BE2C (cell line): ENCODE measurements at regions not wholly inside any gene's neighbourhood (a gene's known extent, or its start where the extent isn't known, plus 50 kb on each side); places are given as distances from the start of the nearest gene placed in this dataset.

Source experiments
- DNase-seq: peaks from one replicate; pipeline ENCODE4 v3.0.0-alpha.2; 2020
- H3K27me3 ChIP-seq: fragments of 250-450 bp; sonication (Bioruptor Pico); 2 replicates; pipeline ENCODE4 v1.5.1; 2020; ENCODE audit warnings: mild to moderate bottlenecking
- H3K36me3 ChIP-seq: fragments of 250-450 bp; sonication (Bioruptor Pico); 2 replicates; pipeline ENCODE4 v1.5.1; 2020; ENCODE audit warnings: mild to moderate bottlenecking
- H3K4me1 ChIP-seq: fragments of 250-450 bp; sonication (Bioruptor Pico); 2 replicates; pipeline ENCODE4 v1.5.1; 2020
- H3K4me3 ChIP-seq: 2 replicates; pipeline ENCODE4 v1.5.1; 2011; ENCODE audit warnings: low read depth, low read length
- H3K9me3 ChIP-seq: fragments of 250-450 bp; sonication (Bioruptor Pico); 2 replicates; pipeline ENCODE4 v1.5.1; 2020
- CTCF ChIP-seq: IDR thresholded peaks from 2 replicates; pipeline ENCODE4 v1.5.1; 2012; ENCODE audit warnings: mild to moderate bottlenecking, low read depth, low read length

DNA sequence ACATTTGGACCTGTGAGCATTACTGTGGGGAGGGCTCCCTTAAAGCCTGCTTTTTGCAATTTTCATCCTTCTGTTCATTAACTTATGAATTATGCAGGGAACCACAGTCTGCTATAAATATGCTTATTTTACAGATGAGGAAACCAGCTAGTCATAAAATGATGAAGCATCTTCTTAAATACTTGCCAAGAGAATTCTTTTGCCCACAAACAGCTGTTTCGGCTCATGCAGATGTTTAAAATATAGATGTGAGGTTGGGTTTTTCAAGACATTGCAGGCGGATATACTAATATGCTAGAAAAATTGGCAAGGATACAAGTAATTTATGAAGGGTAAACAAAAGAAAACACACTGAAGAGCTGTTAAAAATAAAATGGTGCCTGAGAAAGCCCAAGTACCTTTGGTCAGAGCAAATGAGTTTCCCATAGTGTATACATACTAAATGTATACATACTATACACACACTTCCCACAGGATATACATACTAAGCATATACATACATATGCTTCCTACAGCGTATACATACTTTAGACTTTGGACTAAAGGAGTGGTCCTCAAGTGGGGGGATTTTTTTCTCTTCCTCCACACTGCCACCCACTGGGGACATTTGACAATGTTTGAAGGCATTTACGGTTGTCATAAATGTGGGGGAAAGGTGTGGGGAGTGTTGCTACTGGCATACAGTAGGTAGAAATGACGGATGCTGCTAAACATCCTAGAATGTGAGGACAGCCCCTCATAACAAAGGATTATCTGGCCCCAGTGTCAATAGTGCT, 164.9 kb upstream of the CSNK1A1L start:
- no peaks in the 10 kb centered on the region for H3K4me1 ChIP-seq
- TF ChIP-seq CTCF, result peak; percentile 25; the same call in 1 of the 2 replicates
- DNase-seq, result no peak
- H3K9me3 ChIP-seq, result no peaks in the 10 kb centered on the region
- no peaks in the 10 kb centered on the region for H3K27me3 ChIP-seq
- H3K4me3 ChIP-seq, result no peak overlapping the region
- no peaks in the 10 kb centered on the region for H3K36me3 ChIP-seq

- Histone ChIP-seq H3K9me3 (no peaks in the 10 kb centered on the region), H3K4me1 (no peaks in the 10 kb centered on the region), H3K4me3 (no peak overlapping the region), H3K36me3 (no peaks in the 10 kb centered on the region), H3K27me3 (no peaks in the 10 kb centered on the region)
- DNase-seq, result no peak
- TF ChIP-seq CTCF, result no peak
Observed at GRCh38 chr13:37263871-37264270, 158.4 kb upstream of the CSNK1A1L start.

DNA sequence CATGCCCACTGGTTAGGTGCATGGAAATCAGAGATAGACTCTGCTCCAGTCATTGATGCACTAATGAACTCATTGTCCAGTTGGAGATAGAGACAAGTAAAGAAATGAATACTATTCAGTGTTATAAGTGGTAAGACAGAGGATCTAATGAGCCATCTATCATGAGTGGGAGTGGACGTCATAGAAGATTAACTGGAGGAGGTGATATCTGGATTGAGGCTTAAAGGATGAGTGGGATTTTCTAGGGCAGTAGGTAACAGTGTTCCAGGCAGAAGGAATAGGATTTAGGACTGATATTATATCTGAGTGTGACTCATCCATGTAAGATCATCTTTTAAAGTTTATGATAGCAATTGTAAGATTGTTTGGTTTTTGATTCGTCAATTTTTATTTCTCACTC, 152.2 kb upstream of the CSNK1A1L start:
- Histone ChIP-seq H3K4me3 (no peak overlapping the region), H3K9me3 (no peaks in the 10 kb centered on the region), H3K27me3 (no peaks in the 10 kb centered on the region), H3K4me1 (no peaks in the 10 kb centered on the region), H3K36me3 (no peaks in the 10 kb centered on the region)
- TF ChIP-seq CTCF, result no peak
- no peak for DNase-seq

DNA sequence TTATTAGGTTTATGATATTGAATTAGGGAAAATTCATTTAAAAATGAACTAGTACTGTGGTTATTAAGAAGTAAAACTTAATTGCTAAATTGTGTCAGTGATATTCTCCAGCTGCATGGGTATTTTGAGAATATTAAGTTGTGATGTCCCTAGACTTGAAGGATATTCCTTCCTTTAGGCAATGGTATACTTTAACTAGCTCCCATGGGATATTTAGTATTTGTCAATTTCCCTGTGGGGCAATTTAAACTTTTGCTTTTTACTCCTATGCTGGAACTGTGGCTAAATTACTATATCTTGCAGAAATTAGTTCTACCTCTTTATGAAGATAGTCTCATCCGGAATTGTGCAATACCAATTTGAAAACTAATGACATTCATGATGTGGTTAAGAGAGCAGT, 151.6 kb upstream of the CSNK1A1L start:
- Histone ChIP-seq H3K4me1 (no peaks in the 10 kb centered on the region), H3K9me3 (no peaks in the 10 kb centered on the region), H3K4me3 (no peak overlapping the region), H3K27me3 (no peaks in the 10 kb centered on the region), H3K36me3 (no peaks in the 10 kb centered on the region)
- TF ChIP-seq CTCF, result no peak
- no peak for DNase-seq

- Histone ChIP-seq H3K27me3 (no peaks in the 10 kb centered on the region), H3K4me3 (no peak overlapping the region), H3K36me3 (no peaks in the 10 kb centered on the region), H3K4me1 (no peaks in the 10 kb centered on the region), H3K9me3 (no peaks in the 10 kb centered on the region; the same call in 1 of the 2 replicates)
- no peak for DNase-seq
- no peak for TF ChIP-seq CTCF
Observed at GRCh38 chr13:37241786-37242185, 136.3 kb upstream of the CSNK1A1L start.

DNA sequence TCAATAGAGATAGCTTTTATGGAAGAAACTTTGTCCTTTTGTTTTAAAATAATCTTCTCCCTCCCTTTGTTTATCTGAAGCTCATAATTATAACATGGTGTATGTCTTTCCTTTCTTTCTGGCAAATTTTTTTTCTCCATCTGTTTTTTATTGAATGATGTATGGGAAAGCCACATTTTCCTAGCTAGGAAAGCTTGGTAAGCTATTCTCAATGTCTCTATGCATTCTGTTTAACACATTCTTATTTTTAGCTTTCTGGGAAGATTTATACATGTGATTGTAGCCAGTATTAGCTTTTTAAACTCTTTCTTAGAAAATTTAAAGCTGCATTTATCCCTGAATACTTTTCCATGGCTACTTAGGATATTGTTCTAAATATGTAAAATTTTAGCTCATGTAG, 124.9 kb upstream of the CSNK1A1L start:
- no peaks in the 10 kb centered on the region for H3K36me3 ChIP-seq
- H3K27me3 ChIP-seq, result no peaks in the 10 kb centered on the region
- no peak overlapping the region for H3K4me3 ChIP-seq
- TF ChIP-seq CTCF, result no peak
- no peaks in the 10 kb centered on the region for H3K4me1 ChIP-seq
- no peak for DNase-seq
- H3K9me3 ChIP-seq, result no peaks in the 10 kb centered on the region
